HG03039 (cell line): ENCODE measurements at regions not wholly inside any gene's neighbourhood (a gene's known extent, or its start where the extent isn't known, plus 50 kb on each side); places are given as distances from the start of the nearest gene placed in this dataset.
"Not testable (repeated sequence)": the region's sequence is repeated elsewhere in the genome, so short reads cannot be mapped to it uniquely, and the experiment has no call there.

ENCODE experiments used
- ATAC-seq: cut with Tn5 transposase; IDR thresholded peaks from one replicate; pipeline ENCODE4 v1.9.1; 2021; ENCODE audit warnings: mild to moderate bottlenecking, moderate library complexity; ENCODE audit not compliant: unreplicated experiment

- ATAC-seq: no peak
Measured at GRCh38 chr13:84641491-84641890, 759.2 kb upstream of the SLITRK1 start.

DNA sequence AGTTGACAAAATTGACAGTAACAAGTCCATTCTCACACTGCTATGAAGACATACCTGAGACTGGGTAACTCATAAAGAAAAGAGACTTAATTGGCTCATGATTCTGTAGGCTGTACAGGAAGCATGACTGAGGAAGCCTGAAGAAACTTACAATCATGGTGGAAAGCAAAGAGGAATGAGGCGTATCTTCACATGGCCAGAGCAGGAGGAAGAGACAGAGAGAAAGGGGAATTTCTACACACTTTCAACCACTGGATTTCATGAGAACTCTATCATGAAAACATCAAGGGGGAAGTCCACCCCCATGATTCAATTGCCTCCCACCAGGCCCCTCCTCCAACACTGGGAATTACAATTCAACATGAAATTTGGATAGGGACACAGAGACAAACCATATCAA lies 758.4 kb upstream of the SLITRK1 start:
- no peak for ATAC-seq

GRCh38 chr13:84630476-84630875 lies 748.2 kb upstream of the SLITRK1 start:
- no peak for ATAC-seq

DNA sequence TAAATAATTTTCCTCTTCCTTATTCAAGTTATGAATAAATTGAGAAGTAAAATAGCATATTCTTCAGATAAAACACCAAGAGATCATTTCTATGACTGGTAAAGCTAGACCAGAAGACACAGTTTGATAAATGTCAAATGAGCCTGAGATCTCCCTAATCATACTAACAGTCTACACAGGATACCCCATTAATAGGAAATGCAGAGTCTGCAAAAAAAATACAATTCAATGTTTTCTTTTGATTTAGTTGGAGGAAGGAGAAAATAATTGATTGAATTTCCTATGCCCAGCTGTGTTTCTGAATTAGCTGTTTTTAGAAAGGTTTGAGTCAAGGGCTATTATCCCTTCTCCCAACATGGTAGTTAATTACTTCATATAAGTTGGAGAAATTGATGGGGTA lies 734.6 kb upstream of the SLITRK1 start:
- ATAC-seq: no peak

GRCh38 chr13:84609716-84610115 lies 727.4 kb upstream of the SLITRK1 start:
- ATAC-seq: no peak

DNA sequence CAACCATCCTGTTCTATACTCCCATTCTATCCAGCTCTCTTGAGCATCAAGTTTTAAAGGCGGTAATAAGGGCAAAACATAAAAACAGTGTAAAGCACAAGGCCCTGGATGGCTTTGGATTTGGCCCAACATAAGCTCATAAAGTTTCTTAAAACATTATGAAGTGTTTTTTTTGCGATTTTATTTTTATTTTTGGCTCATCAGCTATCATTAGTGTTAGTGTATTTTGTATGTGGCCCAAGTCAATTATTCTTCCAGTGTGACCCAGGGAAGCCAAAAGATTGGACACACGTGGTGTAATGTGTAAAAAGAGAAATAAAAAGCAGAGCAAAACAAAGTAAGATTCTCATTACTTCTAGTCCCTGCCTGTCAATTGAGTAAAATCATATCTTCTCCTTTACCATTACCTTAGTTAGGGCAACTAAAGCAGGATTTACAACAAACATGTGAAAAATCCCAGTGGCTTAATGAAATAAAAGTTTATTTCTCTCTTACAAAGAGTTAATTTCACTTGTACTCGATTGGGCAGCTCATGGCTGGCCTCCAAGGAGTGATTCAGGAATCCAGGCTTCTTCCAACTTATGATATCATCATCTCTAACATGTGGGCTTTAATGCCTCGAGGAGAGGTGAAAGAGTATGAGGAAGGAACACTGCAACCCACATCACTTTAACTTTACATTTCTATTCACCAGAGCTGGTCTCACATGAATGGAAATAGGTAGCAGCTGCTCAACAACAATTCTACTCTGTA lies 725.2 kb upstream of the SLITRK1 start:
- no peak for ATAC-seq

GRCh38 chr13:84606616-84607015 lies 724.3 kb upstream of the SLITRK1 start:
- no peak for ATAC-seq

DNA sequence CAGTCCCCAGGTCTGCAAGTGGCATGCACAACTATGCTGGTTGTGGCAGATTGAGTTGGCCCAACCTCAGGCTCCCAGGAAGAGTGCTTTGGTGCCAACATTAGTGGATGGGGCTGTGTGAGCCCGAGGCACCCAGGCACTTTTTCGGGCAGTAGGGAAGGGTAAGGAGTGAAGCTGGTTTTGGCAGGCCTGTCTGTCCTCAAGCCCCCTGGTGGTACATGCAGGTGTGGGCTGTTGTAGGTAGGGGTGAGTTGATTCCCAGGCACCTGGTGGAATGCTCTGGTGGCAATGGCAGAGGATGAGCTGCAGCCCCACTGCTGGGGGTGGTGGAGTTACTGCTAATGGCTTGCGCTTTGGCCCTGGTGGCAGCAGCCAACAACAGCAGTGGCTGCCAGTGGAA lies 723.7 kb upstream of the SLITRK1 start:
- ATAC-seq: no peak

DNA sequence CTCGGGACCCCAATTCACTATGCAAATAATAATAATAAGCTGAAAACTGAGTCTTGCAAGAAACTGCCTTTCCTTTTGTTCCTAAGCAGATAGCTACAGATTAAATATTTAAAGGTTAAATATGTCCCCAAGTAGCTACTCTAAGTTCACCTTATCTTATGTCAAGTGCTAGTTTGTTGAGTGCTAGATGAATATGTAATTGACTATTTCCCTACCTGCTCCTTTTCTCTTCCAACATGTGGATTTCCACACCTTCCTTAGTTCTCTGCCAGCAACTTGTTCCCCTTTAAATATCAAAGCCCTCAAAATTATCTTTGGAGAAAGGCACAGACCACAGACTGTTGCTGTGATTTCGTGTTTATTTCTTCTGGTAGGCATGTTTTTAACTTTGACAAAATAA lies 709.2 kb upstream of the SLITRK1 start:
- ATAC-seq: no peak

- no peak for ATAC-seq
Measured at GRCh38 chr13:84590663-84591062, 708.4 kb upstream of the SLITRK1 start.

DNA sequence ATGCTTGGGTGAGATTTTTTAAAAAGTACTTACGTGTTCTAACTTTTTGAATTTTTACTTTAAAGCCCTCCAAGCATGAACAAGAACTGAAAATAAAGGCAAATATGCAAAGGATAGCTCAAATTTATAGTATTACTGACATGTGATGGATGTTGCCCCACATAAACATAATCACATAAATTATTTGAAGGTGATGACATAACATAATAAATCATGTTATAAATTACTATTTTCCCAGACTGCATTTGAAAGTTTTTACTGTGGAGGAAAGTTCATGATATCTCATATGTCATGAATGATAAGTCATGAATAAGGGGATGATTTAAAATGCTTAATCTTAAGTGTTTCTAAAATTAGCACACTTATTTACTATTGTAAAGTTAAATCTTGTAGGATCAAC lies 705.7 kb upstream of the SLITRK1 start:
- ATAC-seq: no peak

DNA sequence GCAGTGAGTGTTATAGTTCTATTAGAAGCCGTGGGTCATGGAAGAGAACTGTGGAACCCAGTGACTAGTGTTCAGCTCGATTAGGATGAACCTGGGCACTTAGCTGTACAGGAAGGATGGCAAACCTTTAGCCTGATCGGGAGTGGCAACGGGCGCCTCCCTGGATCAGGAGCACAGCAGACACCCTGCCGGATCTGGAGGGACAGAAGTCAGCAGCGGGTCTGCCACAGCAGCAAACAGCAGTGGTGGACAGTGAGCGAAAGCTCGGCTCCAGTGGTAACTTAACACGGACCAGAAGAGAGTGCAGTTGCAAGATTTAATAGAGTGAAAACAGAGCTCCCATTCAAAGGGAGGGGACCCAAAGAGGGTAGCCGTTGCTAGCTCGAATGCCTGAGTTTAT lies 697.6 kb upstream of the SLITRK1 start:
- not testable (repeated sequence) for ATAC-seq

GRCh38 chr13:84574851-84575250 lies 692.6 kb upstream of the SLITRK1 start:
- no peak for ATAC-seq

DNA sequence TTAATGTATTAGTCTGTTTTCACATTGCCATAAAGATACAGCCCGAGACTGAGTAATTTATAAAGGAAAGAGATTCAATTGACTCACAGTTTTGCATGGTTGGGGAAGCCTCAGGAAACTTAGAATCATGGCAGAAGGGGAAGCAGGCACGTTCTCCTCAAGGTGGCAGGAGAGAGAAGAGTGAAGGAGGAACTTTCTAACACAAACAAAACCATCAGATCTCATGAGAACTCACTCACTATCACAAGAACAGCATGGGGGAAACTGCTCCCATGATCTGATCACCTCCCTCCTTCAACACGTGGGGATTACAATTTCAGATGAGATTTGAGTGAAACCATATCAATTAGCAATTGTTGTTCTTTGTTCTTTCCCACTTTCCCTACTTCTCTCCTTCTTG lies 689.0 kb upstream of the SLITRK1 start:
- ATAC-seq: no peak

- no peak for ATAC-seq
Measured at GRCh38 chr13:84570831-84571230, 688.6 kb upstream of the SLITRK1 start.

DNA sequence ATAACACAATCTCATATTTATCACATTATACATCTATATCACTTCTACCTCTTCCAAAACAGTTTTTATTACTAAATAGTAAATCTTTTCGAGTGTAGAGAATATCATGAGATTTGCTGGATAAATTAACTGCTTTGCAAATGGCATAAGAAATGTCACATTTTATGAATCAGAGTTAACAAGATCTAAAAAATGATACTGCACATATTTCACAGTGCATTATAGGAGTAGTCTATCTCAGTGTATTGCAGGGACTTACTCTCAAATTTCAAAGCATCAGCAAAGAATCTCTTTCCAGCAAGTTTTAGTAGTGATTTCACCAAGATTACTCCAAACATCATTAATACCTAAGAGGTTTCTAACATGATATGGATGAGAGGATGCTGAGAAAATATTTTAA lies 687.1 kb upstream of the SLITRK1 start:
- ATAC-seq: no peak

GRCh38 chr13:84567848-84568247 lies 685.6 kb upstream of the SLITRK1 start:
- no peak for ATAC-seq

- no peak for ATAC-seq
Measured at GRCh38 chr13:84566780-84567179, 684.5 kb upstream of the SLITRK1 start.

DNA sequence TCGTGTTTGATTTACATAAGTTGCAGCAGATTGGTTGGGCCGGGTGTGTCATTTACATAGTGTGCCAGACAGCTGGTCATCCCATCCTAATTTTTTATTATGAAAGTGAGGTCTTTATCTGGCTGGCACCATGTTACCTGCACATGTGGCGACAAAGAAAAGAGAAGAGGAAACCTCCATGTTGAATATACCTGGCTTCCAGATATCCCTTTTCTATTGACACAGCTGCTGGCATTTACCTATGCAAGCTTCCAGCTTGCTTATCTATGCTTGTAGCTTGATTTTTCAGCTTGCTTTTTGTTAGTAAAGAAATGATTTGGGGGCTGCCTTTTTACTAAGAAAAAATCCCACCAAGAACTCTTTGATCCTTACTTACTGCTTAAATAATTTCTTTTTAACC lies 681.3 kb upstream of the SLITRK1 start:
- no peak for ATAC-seq

DNA sequence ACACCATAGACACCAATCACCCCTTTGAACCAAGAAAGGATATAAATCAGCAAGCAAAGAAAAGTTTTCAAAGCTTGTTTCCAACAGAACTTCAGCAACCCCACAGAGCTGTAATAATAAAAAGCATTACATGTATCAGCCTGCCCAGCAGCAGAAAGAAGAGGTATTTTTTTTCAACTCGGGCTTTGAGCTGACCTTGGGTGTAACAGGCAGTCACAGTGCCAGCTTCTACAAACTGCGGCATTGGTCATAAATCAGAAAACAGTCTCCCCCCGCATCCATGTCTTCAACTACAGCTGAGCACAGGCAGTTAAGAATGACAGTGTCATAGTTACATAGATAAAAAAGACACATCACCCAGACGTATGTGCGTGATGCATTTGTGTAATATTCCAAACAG lies 671.0 kb upstream of the SLITRK1 start:
- no peak for ATAC-seq

- ATAC-seq: no peak
Measured at GRCh38 chr13:84543962-84544361, 661.7 kb upstream of the SLITRK1 start.

DNA sequence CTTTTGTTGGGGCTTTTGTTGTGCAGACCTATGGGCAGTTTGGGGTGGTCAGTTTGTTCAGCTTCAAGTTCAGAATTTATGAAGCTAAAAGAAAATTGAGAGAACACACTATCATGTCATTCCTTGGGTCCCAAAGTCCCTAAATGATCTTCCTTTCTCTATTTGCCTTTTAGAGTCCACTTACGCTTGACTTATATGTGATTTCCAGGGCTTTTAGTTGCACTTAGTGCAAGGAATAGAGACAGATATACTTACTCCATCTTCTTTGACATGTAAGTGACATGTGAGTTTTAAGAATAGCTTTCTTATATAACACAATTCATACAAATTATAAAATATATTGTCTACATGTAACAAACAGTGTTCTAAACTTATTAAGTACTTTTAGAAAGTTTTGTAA lies 660.1 kb upstream of the SLITRK1 start:
- no peak for ATAC-seq

GRCh38 chr13:84536906-84537305 lies 654.6 kb upstream of the SLITRK1 start:
- no peak for ATAC-seq
